GM21737 (cell line): ENCODE measurements at regions not wholly inside any gene's neighbourhood (a gene's known extent, or its start where the extent isn't known, plus 50 kb on each side); places are given as distances from the start of the nearest gene placed in this dataset.

ENCODE experiments used
- ATAC-seq: cut with Tn5 transposase; IDR thresholded peaks from one replicate; pipeline ENCODE4 v1.9.1; 2021; ENCODE audit warnings: mild to moderate bottlenecking, moderate library complexity; ENCODE audit not compliant: unreplicated experiment

GRCh38 chr4:140250989-140251552 is 97.1 kb upstream of the MAML3 start:
- no peak for ATAC-seq

- no peak for ATAC-seq
Measured at GRCh38 chr4:140249351-140249750, 95.4 kb upstream of the MAML3 start.

- no peak for ATAC-seq
Measured at GRCh38 chr4:140247237-140247636, 93.3 kb upstream of the MAML3 start.

- ATAC-seq = no peak
Measured at GRCh38 chr4:140246216-140246615, 92.2 kb upstream of the MAML3 start.

GRCh38 chr4:140244328-140244727 is 90.3 kb upstream of the MAML3 start:
- no peak for ATAC-seq

GRCh38 chr4:140243278-140243753 is 89.3 kb upstream of the MAML3 start:
- ATAC-seq = peak; percentile 89

GRCh38 chr4:140242357-140243277 is 88.6 kb upstream of the MAML3 start:
- peak; percentile 47 for ATAC-seq

GRCh38 chr4:140240237-140240636 is 86.3 kb upstream of the MAML3 start:
- no peak for ATAC-seq

GRCh38 chr4:140239311-140239710 is 85.3 kb upstream of the MAML3 start:
- no peak for ATAC-seq

- ATAC-seq = no peak
Measured at GRCh38 chr4:140238351-140239056, 84.5 kb upstream of the MAML3 start.

- no peak for ATAC-seq
Measured at GRCh38 chr4:140237616-140238350, 83.8 kb upstream of the MAML3 start.

- ATAC-seq = no peak
Measured at GRCh38 chr4:140236654-140237169, 82.7 kb upstream of the MAML3 start.

GRCh38 chr4:140234697-140235060 is 80.7 kb upstream of the MAML3 start:
- no peak for ATAC-seq

- no peak for ATAC-seq
Measured at GRCh38 chr4:140233791-140234696, 80.1 kb upstream of the MAML3 start.

- no peak for ATAC-seq
Measured at GRCh38 chr4:140229881-140230280, 75.9 kb upstream of the MAML3 start.

- ATAC-seq = no peak
Measured at GRCh38 chr4:140227286-140227685, 73.3 kb upstream of the MAML3 start.

- ATAC-seq = no peak
Measured at GRCh38 chr4:140223056-140223810, 69.2 kb upstream of the MAML3 start.

- ATAC-seq = no peak
Measured at GRCh38 chr4:140222171-140222570, 68.2 kb upstream of the MAML3 start.

- ATAC-seq = no peak
Measured at GRCh38 chr4:140220058-140220457, 66.1 kb upstream of the MAML3 start.
